Kidney epithelial cell (primary cell): ENCODE measurements at regions not wholly inside any gene's neighbourhood (a gene's known extent, or its start where the extent isn't known, plus 50 kb on each side); places are given as distances from the start of the nearest gene placed in this dataset.
"Not testable (repeated sequence)": the region's sequence is repeated elsewhere in the genome, so short reads cannot be mapped to it uniquely, and the experiment has no call there.

Experiments used
- DNase-seq: peaks from one replicate; pipeline ENCODE4 v3.0.0-alpha.2; 2010; ENCODE audit warnings: low read depth
- H3K27me3 ChIP-seq: 2 replicates; pipeline ENCODE4 v1.6.0; 2011; ENCODE audit warnings: low read length; ENCODE audit not compliant: control insufficient read depth, insufficient read depth
- H3K36me3 ChIP-seq: 2 replicates; pipeline ENCODE4 v1.5.1; 2011; ENCODE audit warnings: low read length; ENCODE audit not compliant: control insufficient read depth, insufficient read depth
- H3K4me3 ChIP-seq: 2 replicates; pipeline ENCODE4 v1.5.1; 2011; ENCODE audit warnings: low read depth, mild to moderate bottlenecking, control low read depth, low read length
- TF ChIP-seq, protein P1 (sequence below): IDR thresholded peaks from 2 replicates; pipeline ENCODE4 v1.5.1; 2011; ENCODE audit warnings: mild to moderate bottlenecking, moderate library complexity, low read length, control low read depth, inconsistent platforms; ENCODE audit not compliant: insufficient read depth, poor library complexity, severe bottlenecking

DNA sequence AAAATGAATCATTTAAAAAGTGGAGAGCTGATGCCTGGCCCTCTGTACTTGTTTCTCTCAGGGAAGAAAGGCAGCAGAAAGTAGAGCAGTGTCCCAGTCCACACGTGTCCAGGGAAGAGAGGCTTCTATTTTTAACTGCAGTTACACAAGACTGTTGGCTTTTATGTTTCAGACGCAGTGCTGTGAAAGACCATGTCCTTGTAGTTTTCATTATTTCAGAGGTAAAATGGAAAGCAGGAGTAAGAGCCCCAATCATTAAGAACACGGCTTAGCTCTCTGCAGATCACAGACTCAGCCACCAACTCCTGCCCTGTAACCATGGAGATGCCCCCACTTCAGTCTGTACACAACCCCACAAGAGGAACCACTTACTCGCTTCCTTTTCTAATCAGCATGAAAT lies 336.3 kb downstream of the DAD1 start:
- DNase-seq = no peak
- Histone ChIP-seq H3K36me3 (no peaks in the 10 kb centered on the region), H3K4me3 (no peak overlapping the region), H3K27me3 (no peaks in the 10 kb centered on the region)
- TF ChIP-seq, protein P1, sequence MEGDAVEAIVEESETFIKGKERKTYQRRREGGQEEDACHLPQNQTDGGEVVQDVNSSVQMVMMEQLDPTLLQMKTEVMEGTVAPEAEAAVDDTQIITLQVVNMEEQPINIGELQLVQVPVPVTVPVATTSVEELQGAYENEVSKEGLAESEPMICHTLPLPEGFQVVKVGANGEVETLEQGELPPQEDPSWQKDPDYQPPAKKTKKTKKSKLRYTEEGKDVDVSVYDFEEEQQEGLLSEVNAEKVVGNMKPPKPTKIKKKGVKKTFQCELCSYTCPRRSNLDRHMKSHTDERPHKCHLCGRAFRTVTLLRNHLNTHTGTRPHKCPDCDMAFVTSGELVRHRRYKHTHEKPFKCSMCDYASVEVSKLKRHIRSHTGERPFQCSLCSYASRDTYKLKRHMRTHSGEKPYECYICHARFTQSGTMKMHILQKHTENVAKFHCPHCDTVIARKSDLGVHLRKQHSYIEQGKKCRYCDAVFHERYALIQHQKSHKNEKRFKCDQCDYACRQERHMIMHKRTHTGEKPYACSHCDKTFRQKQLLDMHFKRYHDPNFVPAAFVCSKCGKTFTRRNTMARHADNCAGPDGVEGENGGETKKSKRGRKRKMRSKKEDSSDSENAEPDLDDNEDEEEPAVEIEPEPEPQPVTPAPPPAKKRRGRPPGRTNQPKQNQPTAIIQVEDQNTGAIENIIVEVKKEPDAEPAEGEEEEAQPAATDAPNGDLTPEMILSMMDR = no peak

DNA sequence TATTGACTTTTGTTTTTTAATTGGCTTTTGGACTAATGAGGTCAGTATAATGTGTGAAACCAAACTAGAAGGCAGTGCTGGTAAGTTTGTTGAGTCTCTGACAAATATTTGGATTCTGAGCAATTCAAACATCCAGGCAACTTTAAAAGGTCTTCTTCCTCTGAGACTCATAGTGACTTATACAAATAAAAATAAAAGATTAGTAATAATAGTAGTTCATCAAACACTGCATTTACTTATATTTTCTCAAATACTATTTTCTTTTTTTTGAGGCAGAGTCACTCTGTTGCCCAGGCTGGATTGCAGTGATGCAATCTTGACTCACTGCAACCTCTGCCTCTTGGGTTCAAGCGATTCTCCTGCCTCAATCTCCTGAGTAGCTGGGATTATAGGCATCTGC lies 337.9 kb downstream of the DAD1 start:
- Histone ChIP-seq H3K36me3 (no peaks in the 10 kb centered on the region), H3K27me3 (no peaks in the 10 kb centered on the region), H3K4me3 (no peak overlapping the region)
- TF ChIP-seq, protein P1 = no peak
- DNase-seq = no peak

DNA sequence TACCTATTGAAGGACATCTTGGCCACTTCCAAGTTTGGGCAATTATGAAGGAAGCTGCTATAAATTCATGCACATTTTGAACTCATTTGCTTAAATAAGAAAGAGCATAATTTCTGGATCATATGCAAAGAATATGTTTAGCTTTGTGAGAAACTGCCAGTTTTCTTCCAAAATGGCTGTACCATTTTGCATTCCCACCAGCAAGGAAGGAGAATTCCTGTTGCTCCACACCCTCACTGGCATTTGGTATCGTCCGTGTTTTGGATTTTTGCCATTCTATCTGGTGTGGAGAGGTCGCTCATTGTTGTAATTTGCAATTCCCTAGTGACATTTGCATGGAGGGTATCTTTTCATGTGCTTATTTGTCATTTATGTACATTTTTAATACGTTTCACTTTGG lies 339.3 kb downstream of the DAD1 start:
- no peak overlapping the region for H3K4me3 ChIP-seq
- DNase-seq = no peak
- no peaks in the 10 kb centered on the region for H3K36me3 ChIP-seq
- TF ChIP-seq, protein P1 = no peak
- no peaks in the 10 kb centered on the region for H3K27me3 ChIP-seq

DNA sequence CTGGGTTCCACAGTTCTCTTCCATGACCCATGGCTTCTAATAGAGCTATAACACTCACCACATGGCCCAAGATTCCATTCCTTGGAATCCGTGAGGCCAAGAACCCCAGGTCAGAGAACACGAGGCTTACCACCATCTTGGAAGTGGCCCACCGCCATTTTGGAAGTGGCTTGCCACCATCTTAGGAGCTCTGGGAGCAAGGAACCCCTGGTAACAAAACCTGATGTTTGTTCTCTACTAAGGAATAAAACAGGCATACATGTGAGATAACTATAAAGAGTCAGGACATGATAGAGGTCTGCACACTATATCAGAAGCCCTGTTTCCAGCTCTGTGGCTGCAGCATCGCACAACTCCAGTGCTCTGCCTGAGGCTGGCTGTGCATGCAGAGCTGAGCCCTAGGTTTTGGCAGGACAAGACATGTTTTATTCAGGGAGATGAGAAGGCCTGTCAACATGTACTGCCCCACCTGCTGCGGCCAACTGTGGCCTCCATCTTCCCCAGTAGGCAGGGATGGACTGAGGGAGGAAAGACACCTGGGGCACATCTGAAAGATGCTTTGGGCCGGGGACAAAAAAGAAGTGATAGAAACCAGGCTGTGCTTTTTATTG lies 344.9 kb downstream of the DAD1 start:
- H3K27me3 ChIP-seq = no peaks in the 10 kb centered on the region
- H3K4me3 ChIP-seq = no peak overlapping the region
- no peak for DNase-seq
- TF ChIP-seq, protein P1 = no peak
- H3K36me3 ChIP-seq = no peaks in the 10 kb centered on the region

DNA sequence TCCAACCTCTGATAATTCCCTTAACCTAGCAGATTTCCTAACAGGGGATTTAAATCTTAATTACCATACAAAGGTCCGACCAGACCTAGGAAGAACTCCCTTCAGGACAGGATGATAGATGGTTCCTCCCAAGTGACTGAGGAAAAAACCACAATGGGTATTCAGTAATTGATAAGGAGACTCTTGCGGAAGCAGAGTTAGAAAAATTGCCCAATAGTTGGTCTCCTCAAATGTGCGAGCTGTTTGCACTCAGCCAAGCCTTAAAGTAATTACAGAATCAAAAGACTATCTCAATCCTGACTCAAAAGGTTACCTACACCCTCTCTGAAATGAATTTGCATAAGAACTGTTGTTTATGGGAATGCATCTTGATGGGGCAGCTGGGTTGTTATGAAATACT lies 350.7 kb downstream of the DAD1 start:
- not testable (repeated sequence) for H3K27me3 ChIP-seq

DNA sequence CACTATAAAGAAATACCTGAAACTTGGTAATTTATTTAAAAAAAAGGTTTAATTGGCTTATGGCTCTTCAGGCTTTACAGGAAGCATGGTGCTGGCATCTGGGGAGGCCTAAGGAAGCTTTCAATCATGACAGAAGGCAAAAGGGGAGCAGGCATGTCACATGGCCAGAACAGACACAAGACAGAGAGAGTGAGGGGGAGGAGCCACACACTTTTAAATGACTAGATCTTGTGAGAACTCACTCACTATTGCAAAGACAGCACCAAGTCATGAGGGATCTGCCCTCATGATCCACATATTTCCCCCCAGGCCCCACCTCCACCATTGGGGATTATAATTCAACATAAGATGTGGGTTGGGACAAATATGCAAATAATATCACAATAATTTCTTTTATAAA lies 355.6 kb downstream of the DAD1 start:
- Histone ChIP-seq H3K36me3 (no peaks in the 10 kb centered on the region), H3K4me3 (no peak overlapping the region), H3K27me3 (no peaks in the 10 kb centered on the region)
- TF ChIP-seq, protein P1 = no peak
- DNase-seq = no peak

More for the DNA sequence above, 350.7 kb downstream of the DAD1 start:
- H3K36me3 ChIP-seq, H3K4me3 ChIP-seq, DNase-seq: not testable (repeated sequence)
